BLaER1 (cell line): ENCODE measurements at regions not wholly inside any gene's neighbourhood (a gene's known extent, or its start where the extent isn't known, plus 50 kb on each side); places are given as distances from the start of the nearest gene placed in this dataset.

ENCODE experiments used
- H3K27ac ChIP-seq: shearing (Covaris generic); formaldehyde crosslinking; 2 replicates; pipeline ENCODE4 v1.8.1; 2022
- H3K27me3 ChIP-seq: shearing (Covaris generic); formaldehyde crosslinking; 2 replicates; pipeline ENCODE4 v1.8.1; 2022
- H3K36me3 ChIP-seq: shearing (Covaris generic); formaldehyde crosslinking; 2 replicates; pipeline ENCODE4 v1.8.1; 2022
- H3K4me1 ChIP-seq: shearing (Covaris generic); formaldehyde crosslinking; 2 replicates; pipeline ENCODE4 v1.8.1; 2022
- H3K4me2 ChIP-seq: shearing (Covaris generic); formaldehyde crosslinking; 2 replicates; pipeline ENCODE4 v1.8.1; 2022
- H3K4me3 ChIP-seq: shearing (Covaris generic); formaldehyde crosslinking; 2 replicates; pipeline ENCODE4 v1.8.1; 2022
- H3K9ac ChIP-seq: shearing (Covaris generic); formaldehyde crosslinking; 2 replicates; pipeline ENCODE4 v1.8.1; 2022
- H3K9me3 ChIP-seq: shearing (Covaris generic); formaldehyde crosslinking; 2 replicates; pipeline ENCODE4 v1.8.1; 2022
- H4K20me1 ChIP-seq: shearing (Covaris generic); formaldehyde crosslinking; 2 replicates; pipeline ENCODE4 v1.8.1; 2022
- Cebpa-rat ChIP-seq: shearing (Covaris generic); IDR thresholded peaks from 2 replicates; pipeline ENCODE4 v1.8.1; 2022

- Histone ChIP-seq H3K4me2 (no peak overlapping the region), H3K4me3 (no peak overlapping the region), H3K27ac (no peak overlapping the region), H3K27me3 (no peaks in the 10 kb centered on the region), H3K9me3 (no peaks in the 10 kb centered on the region), H3K9ac (no peak overlapping the region), H3K36me3 (no peaks in the 10 kb centered on the region), H4K20me1 (no peaks in the 10 kb centered on the region), H3K4me1 (no peaks in the 10 kb centered on the region)
- TF ChIP-seq Cebpa-rat, result no peak
These were observed 64.1 kb upstream of the CARD18 start for GRCh38 chr11:105203569-105204240.

- Histone ChIP-seq H3K4me3 (no peak overlapping the region), H4K20me1 (no peaks in the 10 kb centered on the region), H3K27me3 (no peaks in the 10 kb centered on the region), H3K9ac (no peak overlapping the region), H3K4me2 (no peak overlapping the region), H3K36me3 (no peaks in the 10 kb centered on the region), H3K9me3 (no peaks in the 10 kb centered on the region), H3K4me1 (no peaks in the 10 kb centered on the region), H3K27ac (no peak overlapping the region)
- no peak for TF ChIP-seq Cebpa-rat
These were observed 63.4 kb upstream of the CARD18 start for GRCh38 chr11:105202844-105203548.

GRCh38 chr11:105202422-105202821, 62.9 kb upstream of the CARD18 start:
- Histone ChIP-seq H4K20me1 (no peaks in the 10 kb centered on the region), H3K27ac (no peak overlapping the region), H3K4me1 (no peaks in the 10 kb centered on the region), H3K9ac (no peak overlapping the region), H3K36me3 (no peaks in the 10 kb centered on the region), H3K4me2 (no peak overlapping the region), H3K4me3 (no peak overlapping the region), H3K9me3 (no peaks in the 10 kb centered on the region), H3K27me3 (no peaks in the 10 kb centered on the region)
- TF ChIP-seq Cebpa-rat, result no peak

GRCh38 chr11:105201166-105201565, 61.6 kb upstream of the CARD18 start:
- no peak overlapping the region for H3K4me2 ChIP-seq
- no peaks in the 10 kb centered on the region for H3K36me3 ChIP-seq
- H3K4me1 ChIP-seq, result no peaks in the 10 kb centered on the region
- H3K9me3 ChIP-seq, result no peaks in the 10 kb centered on the region
- TF ChIP-seq Cebpa-rat, result no peak
- H3K27ac ChIP-seq, result no peak overlapping the region
- H3K9ac ChIP-seq, result no peak overlapping the region
- H3K4me3 ChIP-seq, result no peak overlapping the region
- H4K20me1 ChIP-seq, result no peaks in the 10 kb centered on the region
- H3K27me3 ChIP-seq, result no peaks in the 10 kb centered on the region

- Histone ChIP-seq H4K20me1 (no peaks in the 10 kb centered on the region), H3K27ac (no peak overlapping the region), H3K4me1 (no peaks in the 10 kb centered on the region), H3K9me3 (no peaks in the 10 kb centered on the region), H3K36me3 (no peaks in the 10 kb centered on the region), H3K9ac (no peak overlapping the region), H3K4me3 (no peak overlapping the region), H3K4me2 (no peak overlapping the region), H3K27me3 (no peaks in the 10 kb centered on the region)
- no peak for TF ChIP-seq Cebpa-rat
These were observed 57.7 kb upstream of the CARD18 start for GRCh38 chr11:105197071-105197815.

- Histone ChIP-seq H3K4me3 (no peak overlapping the region), H4K20me1 (no peaks in the 10 kb centered on the region), H3K4me2 (no peak overlapping the region), H3K27ac (no peak overlapping the region), H3K4me1 (no peaks in the 10 kb centered on the region), H3K9ac (no peak overlapping the region), H3K36me3 (no peaks in the 10 kb centered on the region), H3K9me3 (no peaks in the 10 kb centered on the region), H3K27me3 (no peaks in the 10 kb centered on the region)
- TF ChIP-seq Cebpa-rat, result no peak
These were observed 53.7 kb upstream of the CARD18 start for GRCh38 chr11:105193260-105193659.

- H3K27me3 ChIP-seq, result no peaks in the 10 kb centered on the region
- TF ChIP-seq Cebpa-rat, result no peak
- no peak overlapping the region for H3K9ac ChIP-seq
- no peak overlapping the region for H3K27ac ChIP-seq
- H4K20me1 ChIP-seq, result no peaks in the 10 kb centered on the region
- H3K4me3 ChIP-seq, result no peak overlapping the region
- no peak overlapping the region for H3K4me2 ChIP-seq
- H3K9me3 ChIP-seq, result no peaks in the 10 kb centered on the region
- no peaks in the 10 kb centered on the region for H3K36me3 ChIP-seq
- no peaks in the 10 kb centered on the region for H3K4me1 ChIP-seq
These were observed 52.5 kb upstream of the CARD18 start for GRCh38 chr11:105192115-105192514.

- Histone ChIP-seq H4K20me1 (no peaks in the 10 kb centered on the region), H3K27ac (no peak overlapping the region), H3K9me3 (no peaks in the 10 kb centered on the region), H3K4me1 (no peaks in the 10 kb centered on the region), H3K9ac (no peak overlapping the region), H3K4me2 (no peak overlapping the region), H3K4me3 (no peak overlapping the region), H3K27me3 (no peaks in the 10 kb centered on the region), H3K36me3 (no peaks in the 10 kb centered on the region)
- TF ChIP-seq Cebpa-rat, result no peak
These were observed 50.0 kb upstream of the CARD18 start for GRCh38 chr11:105189581-105189980.
